ENCODE measurements at regions not wholly inside any gene's neighbourhood (a gene's known extent, or its start where the extent isn't known, plus 50 kb on each side); places are given as distances from the start of the nearest gene placed in this dataset.

GRCh38 chr18:35818353-35818667 lies 154.2 kb upstream of the RMP24 start:
- H3K4me3 ChIP-seq (replicated peaks; ENCODE audit: low read depth, low read length): no peak overlapping the region
- DNase-seq (ENCODE audit: low read depth): no peak
- TF ChIP-seq, protein P1, sequence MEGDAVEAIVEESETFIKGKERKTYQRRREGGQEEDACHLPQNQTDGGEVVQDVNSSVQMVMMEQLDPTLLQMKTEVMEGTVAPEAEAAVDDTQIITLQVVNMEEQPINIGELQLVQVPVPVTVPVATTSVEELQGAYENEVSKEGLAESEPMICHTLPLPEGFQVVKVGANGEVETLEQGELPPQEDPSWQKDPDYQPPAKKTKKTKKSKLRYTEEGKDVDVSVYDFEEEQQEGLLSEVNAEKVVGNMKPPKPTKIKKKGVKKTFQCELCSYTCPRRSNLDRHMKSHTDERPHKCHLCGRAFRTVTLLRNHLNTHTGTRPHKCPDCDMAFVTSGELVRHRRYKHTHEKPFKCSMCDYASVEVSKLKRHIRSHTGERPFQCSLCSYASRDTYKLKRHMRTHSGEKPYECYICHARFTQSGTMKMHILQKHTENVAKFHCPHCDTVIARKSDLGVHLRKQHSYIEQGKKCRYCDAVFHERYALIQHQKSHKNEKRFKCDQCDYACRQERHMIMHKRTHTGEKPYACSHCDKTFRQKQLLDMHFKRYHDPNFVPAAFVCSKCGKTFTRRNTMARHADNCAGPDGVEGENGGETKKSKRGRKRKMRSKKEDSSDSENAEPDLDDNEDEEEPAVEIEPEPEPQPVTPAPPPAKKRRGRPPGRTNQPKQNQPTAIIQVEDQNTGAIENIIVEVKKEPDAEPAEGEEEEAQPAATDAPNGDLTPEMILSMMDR (IDR thresholded peaks at IDR 0.05; ENCODE audit: low read length, missing control alignments): no peak

- DNase-seq (ENCODE audit: low read depth): peak; percentile 6
- no peak overlapping the region for H3K4me3 ChIP-seq (replicated peaks; ENCODE audit: low read depth, low read length)
- TF ChIP-seq, protein P1 (IDR thresholded peaks at IDR 0.05; ENCODE audit: low read length, missing control alignments): no peak
Measured at GRCh38 chr18:35822413-35822812, 150.1 kb upstream of the RMP24 start.

DNA sequence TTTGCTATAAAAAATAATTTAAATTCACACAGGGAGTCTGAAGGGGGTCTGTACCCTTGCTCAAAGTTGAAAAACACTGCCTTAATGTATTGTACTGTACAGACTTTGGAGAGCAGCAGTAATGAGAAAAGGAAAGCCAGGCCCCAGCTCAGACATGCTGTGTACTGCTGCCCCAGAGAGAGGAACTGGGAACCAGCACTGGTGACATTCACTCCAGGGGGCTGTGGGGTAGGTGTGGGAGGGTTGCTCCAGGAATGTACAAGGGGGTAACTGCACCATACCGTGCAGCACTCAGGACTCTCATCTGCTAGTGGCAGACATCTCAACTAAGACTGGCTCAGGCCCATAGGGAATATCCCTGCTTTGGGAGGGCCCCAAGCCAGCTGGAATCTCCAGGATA lies 146.0 kb upstream of the RMP24 start:
- TF ChIP-seq, protein P1 (IDR thresholded peaks at IDR 0.05; ENCODE audit: low read length, missing control alignments): no peak
- DNase-seq (ENCODE audit: low read depth): no peak
- no peak overlapping the region for H3K4me3 ChIP-seq (replicated peaks; ENCODE audit: low read depth, low read length)

DNA sequence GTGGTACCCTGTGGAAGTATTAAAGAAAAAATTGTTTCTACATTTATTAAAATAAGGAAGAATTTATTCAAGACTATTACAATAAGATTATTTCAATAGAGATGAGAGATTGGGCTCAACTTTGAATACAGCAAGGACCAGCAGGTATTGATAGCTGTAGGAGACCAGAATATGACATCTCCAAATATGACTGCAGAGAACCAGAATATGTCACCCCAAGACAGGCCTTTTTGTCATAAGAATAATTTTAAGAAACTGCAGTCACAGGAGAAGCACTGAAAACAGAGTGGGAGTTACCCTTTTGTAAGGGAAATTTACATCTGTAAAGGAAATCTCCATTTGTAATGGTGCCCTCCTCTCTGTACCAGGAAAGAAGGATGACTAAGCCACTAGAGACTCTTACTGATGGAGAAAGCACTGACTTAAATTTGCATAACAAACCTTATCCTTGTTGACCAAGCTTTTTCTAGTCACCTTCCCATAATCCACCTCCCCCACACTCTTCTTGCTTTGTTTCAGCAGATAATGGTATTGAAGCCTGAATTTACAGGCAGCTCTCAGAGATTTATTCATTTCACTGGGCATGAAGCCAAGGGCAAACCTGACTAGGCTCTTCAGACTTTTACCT lies 145.1 kb upstream of the RMP24 start:
- TF ChIP-seq, protein P1 (IDR thresholded peaks at IDR 0.05; ENCODE audit: low read length, missing control alignments): no peak
- no peak overlapping the region for H3K4me3 ChIP-seq (replicated peaks; ENCODE audit: low read depth, low read length)
- DNase-seq (ENCODE audit: low read depth): peak; percentile 3

DNA sequence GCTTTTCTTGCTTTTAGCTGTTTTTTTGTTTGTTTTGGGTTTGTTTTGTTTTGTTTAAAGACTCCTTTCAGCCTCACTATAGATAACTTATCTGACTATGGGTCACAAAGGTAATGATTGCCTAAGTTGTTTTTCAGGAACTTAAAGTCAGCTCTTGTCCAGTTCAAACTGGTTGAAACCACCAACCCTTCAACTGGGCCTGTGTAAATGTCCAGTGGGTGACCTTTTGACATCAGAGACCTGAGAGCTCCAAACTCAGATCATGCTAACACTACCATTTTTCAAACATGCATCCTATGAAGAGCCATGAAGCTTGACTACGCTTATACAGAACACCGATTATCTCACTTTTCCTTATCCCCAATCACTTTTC lies 144.6 kb upstream of the RMP24 start:
- DNase-seq (ENCODE audit: low read depth): no peak
- H3K4me3 ChIP-seq (replicated peaks; ENCODE audit: low read depth, low read length): no peak overlapping the region
- TF ChIP-seq, protein P1 (IDR thresholded peaks at IDR 0.05; ENCODE audit: low read length, missing control alignments): no peak

- TF ChIP-seq, protein P1 (IDR thresholded peaks at IDR 0.05; ENCODE audit: low read length, missing control alignments): no peak
- DNase-seq (ENCODE audit: low read depth): no peak
- H3K4me3 ChIP-seq (replicated peaks; ENCODE audit: low read depth, low read length): no peak overlapping the region
Measured at GRCh38 chr18:35828591-35828990, 143.9 kb upstream of the RMP24 start.

DNA sequence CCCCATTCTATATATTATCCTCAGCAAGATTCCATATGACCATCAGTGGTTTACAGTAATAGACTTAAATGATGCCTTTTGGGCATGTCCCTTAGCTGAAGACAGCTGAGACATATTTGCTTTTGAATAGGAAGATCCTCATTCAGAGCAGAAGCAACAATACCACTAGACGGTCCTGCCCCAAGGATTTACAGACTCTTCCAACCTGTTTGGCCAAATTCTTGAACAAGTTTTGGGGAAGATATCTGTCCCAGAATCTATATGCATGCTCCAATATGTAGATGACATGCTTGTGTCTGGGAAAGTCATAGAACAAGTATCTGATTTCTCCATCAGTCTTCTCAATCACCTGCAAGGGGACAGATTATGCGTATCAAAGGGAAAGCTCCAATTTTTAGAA lies 137.1 kb upstream of the RMP24 start:
- H3K4me3 ChIP-seq (replicated peaks; ENCODE audit: low read depth, low read length): no peak overlapping the region
- DNase-seq (ENCODE audit: low read depth): no peak
- TF ChIP-seq, protein P1 (IDR thresholded peaks at IDR 0.05; ENCODE audit: low read length, missing control alignments): no peak

Data from fibroblast of pulmonary artery (primary cell).